GM19452 (cell line): ENCODE measurements at regions not wholly inside any gene's neighbourhood (a gene's known extent, or its start where the extent isn't known, plus 50 kb on each side); places are given as distances from the start of the nearest gene placed in this dataset.
"Not testable (repeated sequence)": the region's sequence is repeated elsewhere in the genome, so short reads cannot be mapped to it uniquely, and the experiment has no call there.

Experiments
- ATAC-seq: cut with Tn5 transposase; IDR thresholded peaks from one replicate; pipeline ENCODE4 v1.9.1; 2021; ENCODE audit not compliant: unreplicated experiment

GRCh38 chr13:65609350-65609749, 1620.8 kb downstream of the PCDH9 start:
- no peak for ATAC-seq

- no peak for ATAC-seq
Measured at GRCh38 chr13:65606622-65607021, 1623.5 kb downstream of the PCDH9 start.

GRCh38 chr13:65605396-65605795, 1624.7 kb downstream of the PCDH9 start:
- ATAC-seq: no peak

GRCh38 chr13:65603160-65603559, 1627.0 kb downstream of the PCDH9 start:
- no peak for ATAC-seq

- no peak for ATAC-seq
Measured at GRCh38 chr13:65601855-65602254, 1628.3 kb downstream of the PCDH9 start.

- ATAC-seq: no peak
Measured at GRCh38 chr13:65600702-65601101, 1629.4 kb downstream of the PCDH9 start.

- no peak for ATAC-seq
Measured at GRCh38 chr13:65597839-65598818, 1632.0 kb downstream of the PCDH9 start.

GRCh38 chr13:65595916-65596315, 1634.2 kb downstream of the PCDH9 start:
- no peak for ATAC-seq

GRCh38 chr13:65594298-65594781, 1635.8 kb downstream of the PCDH9 start:
- no peak for ATAC-seq

GRCh38 chr13:65593298-65593874, 1636.8 kb downstream of the PCDH9 start:
- no peak for ATAC-seq

GRCh38 chr13:65592731-65593130, 1637.4 kb downstream of the PCDH9 start:
- ATAC-seq: no peak

GRCh38 chr13:65585346-65585745, 1644.8 kb downstream of the PCDH9 start:
- ATAC-seq: no peak

- no peak for ATAC-seq
Measured at GRCh38 chr13:65584126-65584525, 1646.0 kb downstream of the PCDH9 start.

- no peak for ATAC-seq
Measured at GRCh38 chr13:65582160-65582559, 1648.0 kb downstream of the PCDH9 start.

GRCh38 chr13:65564561-65564960, 1665.6 kb downstream of the PCDH9 start:
- not testable (repeated sequence) for ATAC-seq

- no peak for ATAC-seq
Measured at GRCh38 chr13:65562305-65562704, 1667.8 kb downstream of the PCDH9 start.

GRCh38 chr13:65560936-65561335, 1669.2 kb downstream of the PCDH9 start:
- no peak for ATAC-seq

- no peak for ATAC-seq
Measured at GRCh38 chr13:65555962-65556361, 1674.2 kb downstream of the PCDH9 start.

- ATAC-seq: no peak
Measured at GRCh38 chr13:65553096-65553727, 1676.9 kb downstream of the PCDH9 start.

- no peak for ATAC-seq
Measured at GRCh38 chr13:65551208-65551607, 1678.9 kb downstream of the PCDH9 start.

- no peak for ATAC-seq
Measured at GRCh38 chr13:65540175-65540574, 1690.0 kb downstream of the PCDH9 start.

- no peak for ATAC-seq
Measured at GRCh38 chr13:65535370-65535769, 1694.8 kb downstream of the PCDH9 start.
